Spinal cord (tissue), 9 donors: ENCODE measurements at regions not wholly inside any gene's neighbourhood (a gene's known extent, or its start where the extent isn't known, plus 50 kb on each side); places are given as distances from the start of the nearest gene placed in this dataset.

Source experiments
- DNase-seq, 6 donors: peaks; one replicate each; pipeline versions ENCODE4 v3.0.0 to v3.0.0-alpha.2; 2013 to 2015; ENCODE audit warnings: low spot score in 6 of 6, low read depth in 4 of 6
- H3K27ac ChIP-seq: one replicate; pipeline ENCODE4 v1.5.1; 2013; ENCODE audit warnings: low read depth, low read length, control low read depth
- H3K27me3 ChIP-seq: one replicate; pipeline ENCODE4 v1.6.1; 2013; ENCODE audit warnings: low read length; ENCODE audit not compliant: control insufficient read depth, insufficient read depth
- H3K36me3 ChIP-seq: one replicate; pipeline ENCODE4 v1.6.1; 2013; ENCODE audit warnings: low read length; ENCODE audit not compliant: control insufficient read depth, insufficient read depth
- H3K4me1 ChIP-seq: one replicate; pipeline ENCODE4 v1.6.1; 2013; ENCODE audit warnings: low read length; ENCODE audit not compliant: control insufficient read depth, insufficient read depth
- H3K4me3 ChIP-seq: one replicate; pipeline ENCODE4 v1.5.1; 2013; ENCODE audit warnings: low read depth, low read length, control low read depth
- H3K9me3 ChIP-seq: one replicate; pipeline ENCODE4 v1.6.1; 2013; ENCODE audit warnings: low read length; ENCODE audit not compliant: control insufficient read depth, insufficient read depth
- WGBS: methylation state at CpG from one replicate; pipeline ENCODE4 v1.1.5; 2013; ENCODE audit warnings: missing lambda C conversion rate; ENCODE audit not compliant: insufficient coverage; 5-methylcytosine and 5-hydroxymethylcytosine counted together
- donor health status: healthy.

DNA sequence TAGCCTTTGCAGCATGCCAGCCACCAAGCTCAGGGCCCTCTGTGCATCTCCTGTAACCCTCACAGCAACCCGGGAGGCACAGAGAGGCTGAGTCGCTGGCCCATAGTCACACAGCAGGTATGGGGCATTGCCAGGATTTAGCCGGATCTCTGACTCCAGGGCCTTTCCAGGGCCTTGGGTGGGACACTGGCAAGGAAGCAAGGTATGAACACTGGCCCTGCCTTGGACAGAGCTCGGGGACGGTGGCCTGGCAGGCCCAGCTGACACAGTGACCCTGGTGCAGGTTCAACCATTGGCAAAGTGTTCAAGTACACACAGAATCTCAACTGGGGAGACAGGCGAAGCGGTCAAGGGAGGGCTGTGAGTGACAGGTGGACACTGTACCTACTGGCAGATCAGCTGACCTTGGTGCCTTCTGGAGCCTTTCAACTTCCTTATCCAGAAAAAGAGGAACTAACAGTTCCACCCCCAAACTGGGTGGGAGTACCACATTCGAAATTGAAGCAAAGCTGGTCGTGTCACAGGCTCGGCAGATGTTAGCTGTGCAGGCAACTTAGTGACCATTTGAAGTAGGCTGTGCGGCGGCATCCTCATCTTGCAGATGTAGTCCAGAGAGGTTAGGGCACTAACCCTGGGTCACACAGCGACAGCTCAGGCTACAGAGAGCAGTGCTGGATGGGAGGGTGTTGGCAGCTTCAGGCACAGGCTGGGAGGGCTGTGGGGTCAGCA lies 287.4 kb downstream of the SEC14L1 start:
- Histone ChIP-seq H3K27ac (peak overlapping the region; percentile 37), H3K36me3 (peaks cover 14% of the 10 kb centered on the region), H3K9me3 (no peaks in the 10 kb centered on the region), H3K27me3 (peaks cover 7% of the 10 kb centered on the region), H3K4me1 (peaks cover 98% of the 10 kb centered on the region), H3K4me3 (no peak overlapping the region)
- DNase-seq, result no peak
- 93% methylated on average over 13 of the region's 13 CpGs for WGBS

GRCh38 chr17:77428749-77429368 lies 288.1 kb downstream of the SEC14L1 start:
- peaks cover 7% of the 10 kb centered on the region for H3K27me3 ChIP-seq
- H3K27ac ChIP-seq, result no peak overlapping the region
- no peak for DNase-seq
- 78% methylated on average over 16 of the region's 16 CpGs for WGBS
- H3K4me3 ChIP-seq, result no peak overlapping the region
- H3K9me3 ChIP-seq, result no peaks in the 10 kb centered on the region
- H3K4me1 ChIP-seq, result peaks cover 98% of the 10 kb centered on the region
- peaks cover 12% of the 10 kb centered on the region for H3K36me3 ChIP-seq

DNA sequence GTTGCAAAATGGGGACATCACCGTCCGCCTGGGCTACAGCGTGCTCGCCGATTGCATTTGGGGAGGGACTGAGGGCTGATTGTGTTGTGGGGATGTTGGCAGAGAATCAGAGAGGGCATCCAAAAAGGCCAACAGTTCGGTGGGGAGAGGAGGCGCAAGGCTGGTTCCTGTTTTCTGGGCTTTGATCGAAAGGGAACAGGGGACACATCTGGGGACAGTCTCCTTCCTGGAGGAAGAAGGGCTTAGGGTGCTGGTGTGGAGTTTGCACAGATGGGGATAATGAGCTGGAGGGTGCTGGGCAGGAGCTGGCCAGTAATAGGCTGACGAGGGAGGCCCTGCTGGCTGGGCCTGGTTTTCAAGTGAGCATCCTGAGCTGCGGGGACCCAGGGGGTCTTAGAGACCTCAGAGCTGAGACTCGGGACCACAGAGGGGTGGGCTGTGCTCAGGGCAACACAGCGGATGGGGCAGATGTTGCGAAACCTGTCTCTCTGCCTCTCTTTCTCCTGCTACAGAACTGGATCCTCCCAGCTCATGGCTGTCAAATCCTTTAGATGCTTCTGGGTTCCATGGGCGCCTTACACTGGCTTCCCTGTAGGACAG lies 288.7 kb downstream of the SEC14L1 start:
- 54% methylated on average over 14 of the region's 14 CpGs for WGBS
- Histone ChIP-seq H3K27me3 (peaks cover 7% of the 10 kb centered on the region), H3K4me3 (no peak overlapping the region), H3K27ac (peak overlapping the region; percentile 86), H3K4me1 (peaks cover 98% of the 10 kb centered on the region), H3K36me3 (peaks cover 17% of the 10 kb centered on the region), H3K9me3 (no peaks in the 10 kb centered on the region)
- no peak for DNase-seq

GRCh38 chr17:77429969-77430752 lies 289.4 kb downstream of the SEC14L1 start:
- Histone ChIP-seq H3K27me3 (peaks cover 7% of the 10 kb centered on the region), H3K27ac (peak overlapping the region; percentile 86), H3K36me3 (peaks cover 21% of the 10 kb centered on the region), H3K4me1 (peaks cover 98% of the 10 kb centered on the region), H3K9me3 (no peaks in the 10 kb centered on the region), H3K4me3 (no peak overlapping the region)
- DNase-seq, result peak in 4 of 6 donors; percentile 71 to 92 (median 81)
- 49% methylated on average over 13 of the region's 16 CpGs for WGBS

- whole genome bisulfite sequencing, result 65% methylated on average over 9 of the region's 16 CpGs
- Histone ChIP-seq H3K4me3 (no peak overlapping the region), H3K27me3 (peaks cover 7% of the 10 kb centered on the region), H3K36me3 (peaks cover 15% of the 10 kb centered on the region), H3K9me3 (no peaks in the 10 kb centered on the region), H3K4me1 (peaks cover 98% of the 10 kb centered on the region), H3K27ac (peak overlapping the region; percentile 40)
- no peak for DNase-seq
Observed at GRCh38 chr17:77432034-77432661, 291.4 kb downstream of the SEC14L1 start.

- peak overlapping the region; percentile 60 for H3K27ac ChIP-seq
Observed at GRCh38 chr17:77432742-77433141, 292.0 kb downstream of the SEC14L1 start.

GRCh38 chr17:77433385-77434135 lies 292.8 kb downstream of the SEC14L1 start:
- Histone ChIP-seq H3K27ac (peak overlapping the region; percentile 69), H3K9me3 (no peaks in the 10 kb centered on the region), H3K27me3 (peaks cover 7% of the 10 kb centered on the region), H3K4me3 (no peak overlapping the region), H3K36me3 (peaks cover 18% of the 10 kb centered on the region), H3K4me1 (peaks cover 98% of the 10 kb centered on the region)
- WGBS, result 45% methylated on average over 16 of the region's 27 CpGs
- peak in 2 of 6 donors; percentile 59 to 70 for DNase-seq

More at GRCh38 chr17:77432742-77433141, 292.0 kb downstream of the SEC14L1 start:
- Histone ChIP-seq H3K36me3 (peaks cover 16% of the 10 kb centered on the region), H3K4me1 (peaks cover 98% of the 10 kb centered on the region), H3K4me3 (no peak overlapping the region), H3K27me3 (peaks cover 7% of the 10 kb centered on the region), H3K9me3 (no peaks in the 10 kb centered on the region)
- DNase-seq, result no peak
- WGBS, result 29% methylated on average over 7 of the region's 10 CpGs

- no peak for DNase-seq
- 56% methylated on average over 16 of the region's 26 CpGs for WGBS
- H3K4me3 ChIP-seq, result no peak overlapping the region
- peak overlapping the region; percentile 72 for H3K27ac ChIP-seq
- peaks cover 7% of the 10 kb centered on the region for H3K27me3 ChIP-seq
- H3K4me1 ChIP-seq, result peaks cover 95% of the 10 kb centered on the region
- H3K36me3 ChIP-seq, result peaks cover 22% of the 10 kb centered on the region
- no peaks in the 10 kb centered on the region for H3K9me3 ChIP-seq
Observed at GRCh38 chr17:77434136-77435114, 293.7 kb downstream of the SEC14L1 start.
